Activated T-cell treated with anti-CD3 and anti-CD28 coated beads, Interleukin-2, amount 50 U/mL, for 72 hours (primary cell): ENCODE measurements at regions not wholly inside any gene's neighbourhood (a gene's known extent, or its start where the extent isn't known, plus 50 kb on each side); places are given as distances from the start of the nearest gene placed in this dataset.

ENCODE experiments used
- ATAC-seq, 2 donors: fragments of 150-1000 bp; cut with Tn5 transposase; replicated peaks in 1 of 2; 2 replicates each; pipeline ENCODE4 v1.10.0; 2021; ENCODE audit warnings: moderate library complexity in 2 of 2, mild to moderate bottlenecking in 1 of 2
- DNase-seq, 2 donors: peaks; one replicate each; pipeline ENCODE4 v3.0.0; 2021 to 2022; ENCODE audit warnings: mixed read lengths in 1 of 2
- H3K27ac Mint-ChIP-seq: one replicate; pipeline ENCODE4 v1.8.0; 2022; ENCODE audit warnings: mild to moderate bottlenecking, moderate library complexity, mixed read lengths
- H3K27me3 Mint-ChIP-seq: one replicate; pipeline ENCODE4 v1.8.0; 2022; ENCODE audit warnings: low read depth, mixed read lengths
- H3K36me3 Mint-ChIP-seq, 2 donors: one replicate each; pipeline ENCODE4 v1.8.0; 2022; ENCODE audit warnings: mixed read lengths in 2 of 2, mild to moderate bottlenecking in 1 of 2; ENCODE audit not compliant: insufficient read depth in 2 of 2
- H3K4me1 Mint-ChIP-seq: one replicate; pipeline ENCODE4 v1.8.0; 2022; ENCODE audit warnings: low read depth, mixed read lengths
- H3K4me3 Mint-ChIP-seq, 2 donors: one replicate each; pipeline ENCODE4 v1.8.0; 2022; ENCODE audit warnings: mild to moderate bottlenecking in 2 of 2, mixed read lengths in 2 of 2, moderate library complexity in 2 of 2
- H3K9me3 Mint-ChIP-seq, 2 donors: one replicate each; pipeline ENCODE4 v1.8.0; 2022; ENCODE audit warnings: mixed read lengths in 2 of 2

- no peaks in the 10 kb centered on the region for H3K36me3 Mint-ChIP-seq
- H3K9me3 Mint-ChIP-seq: peaks cover 3% of the 10 kb centered on the region in 2 donors
- no peak overlapping the region for H3K27ac Mint-ChIP-seq
- DNase-seq (no peak), ATAC-seq (no peak)
- H3K27me3 Mint-ChIP-seq: no peaks in the 10 kb centered on the region
- no peaks in the 10 kb centered on the region for H3K4me1 Mint-ChIP-seq
- no peak overlapping the region for H3K4me3 Mint-ChIP-seq
These were observed 50.6 kb upstream of the L3MBTL4 start for GRCh38 chr18:6465281-6465680.

- Mint-ChIP-seq H3K9me3 (peaks cover 8 to 9% of the 10 kb centered on the region in 2 donors), H3K4me1 (no peaks in the 10 kb centered on the region), H3K4me3 (no peak overlapping the region), H3K27ac (no peak overlapping the region), H3K36me3 (peaks cover 4% of the 10 kb centered on the region in 2 donors), H3K27me3 (no peaks in the 10 kb centered on the region)
- DNase-seq (no peak), ATAC-seq (no peak)
These were observed 61.5 kb upstream of the L3MBTL4 start for GRCh38 chr18:6476190-6476589.

DNA sequence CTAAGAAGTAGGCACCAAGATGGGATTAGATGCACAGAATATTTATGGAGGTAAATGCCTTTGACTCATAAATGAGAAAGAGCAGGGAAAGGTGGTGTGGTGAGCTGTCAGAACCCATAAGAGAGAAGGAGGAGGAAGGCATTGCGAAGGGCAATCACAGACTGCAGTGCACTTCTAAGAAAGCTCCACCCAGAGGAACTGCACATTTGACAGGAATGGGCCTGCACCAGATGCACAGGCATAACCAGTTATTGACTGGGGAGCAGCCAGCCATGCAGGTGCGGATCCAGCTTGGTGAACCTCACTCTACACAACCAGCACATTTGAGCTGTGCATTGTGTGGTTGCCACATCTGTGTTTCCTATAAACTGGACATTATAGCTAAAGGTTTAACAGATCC is 62.2 kb upstream of the L3MBTL4 start:
- H3K27me3 Mint-ChIP-seq: no peaks in the 10 kb centered on the region
- ATAC-seq: no peak
- no peaks in the 10 kb centered on the region for H3K4me1 Mint-ChIP-seq

DNA sequence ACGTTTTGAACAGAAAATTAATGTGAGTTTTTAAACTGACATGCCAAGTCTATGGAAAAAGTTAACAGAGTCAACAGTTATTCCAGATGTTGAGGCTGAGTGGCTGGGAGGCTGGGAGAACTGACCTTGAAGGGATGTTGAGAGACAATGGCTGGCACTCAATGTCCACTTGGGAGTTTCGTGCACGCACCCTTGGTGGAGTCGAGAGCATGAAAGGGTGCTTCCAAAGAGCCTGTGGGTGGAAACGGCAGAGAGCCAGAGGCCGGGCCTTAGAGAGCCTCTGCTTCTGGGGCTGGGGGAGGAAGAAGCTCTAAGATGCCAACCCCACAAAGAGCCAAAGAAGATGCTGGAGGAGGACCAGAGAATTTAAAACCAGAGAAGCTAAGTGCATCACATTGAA is 63.4 kb upstream of the L3MBTL4 start:
- DNase-seq (no peak), ATAC-seq (no peak)
- Mint-ChIP-seq H3K4me3 (no peak overlapping the region), H3K36me3 (no peaks in the 10 kb centered on the region), H3K27me3 (no peaks in the 10 kb centered on the region), H3K27ac (no peak overlapping the region), H3K4me1 (no peaks in the 10 kb centered on the region), H3K9me3 (peaks cover 2% of the 10 kb centered on the region in 2 donors)

More for the DNA sequence above, 62.2 kb upstream of the L3MBTL4 start:
- no peak for DNase-seq
- Mint-ChIP-seq H3K9me3 (peaks cover 4 to 5% of the 10 kb centered on the region in 2 donors), H3K36me3 (no peaks in the 10 kb centered on the region), H3K27ac (no peak overlapping the region), H3K4me3 (no peak overlapping the region)

DNA sequence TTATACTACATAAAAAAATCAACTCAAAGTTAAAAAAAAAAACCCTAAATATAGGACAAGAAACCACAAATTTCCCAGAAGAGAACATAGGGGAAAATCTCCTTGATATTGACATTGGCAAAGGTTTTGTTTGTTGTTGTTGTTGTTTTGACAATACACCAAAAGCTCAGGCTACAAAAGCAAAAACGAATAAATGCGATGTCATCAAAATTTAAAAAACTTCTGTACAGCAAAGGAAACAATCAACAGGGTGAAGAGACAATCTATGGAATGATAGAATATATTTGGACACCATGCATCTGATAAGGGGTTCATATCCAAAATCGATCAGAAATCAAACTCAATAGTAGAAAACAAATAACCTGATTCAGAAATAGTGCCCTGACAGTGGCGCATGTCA is 65.0 kb upstream of the L3MBTL4 start:
- no peaks in the 10 kb centered on the region for H3K36me3 Mint-ChIP-seq
- H3K4me3 Mint-ChIP-seq: no peak overlapping the region
- ATAC-seq: no peak
- no peak for DNase-seq
- no peaks in the 10 kb centered on the region for H3K27me3 Mint-ChIP-seq
- peaks cover 2 to 6% of the 10 kb centered on the region in 2 donors for H3K9me3 Mint-ChIP-seq
- H3K4me1 Mint-ChIP-seq: no peaks in the 10 kb centered on the region
- no peak overlapping the region for H3K27ac Mint-ChIP-seq

GRCh38 chr18:6482198-6482977 is 67.7 kb upstream of the L3MBTL4 start:
- ATAC-seq (no peak), DNase-seq (peak; percentile 1 to 5)
- peaks cover 2 to 4% of the 10 kb centered on the region in 2 donors for H3K9me3 Mint-ChIP-seq
- H3K4me3 Mint-ChIP-seq: no peak overlapping the region
- no peak overlapping the region for H3K27ac Mint-ChIP-seq
- no peaks in the 10 kb centered on the region for H3K36me3 Mint-ChIP-seq
- H3K27me3 Mint-ChIP-seq: no peaks in the 10 kb centered on the region
- H3K4me1 Mint-ChIP-seq: no peaks in the 10 kb centered on the region

- no peak overlapping the region for H3K27ac Mint-ChIP-seq
- H3K27me3 Mint-ChIP-seq: no peaks in the 10 kb centered on the region
- H3K36me3 Mint-ChIP-seq: no peaks in the 10 kb centered on the region
- ATAC-seq: no peak
- peaks cover 0 to 4% of the 10 kb centered on the region in 2 donors for H3K9me3 Mint-ChIP-seq
- H3K4me3 Mint-ChIP-seq: no peak overlapping the region
- H3K4me1 Mint-ChIP-seq: no peaks in the 10 kb centered on the region
- no peak for DNase-seq
These were observed 69.9 kb upstream of the L3MBTL4 start for GRCh38 chr18:6484659-6485058.

DNA sequence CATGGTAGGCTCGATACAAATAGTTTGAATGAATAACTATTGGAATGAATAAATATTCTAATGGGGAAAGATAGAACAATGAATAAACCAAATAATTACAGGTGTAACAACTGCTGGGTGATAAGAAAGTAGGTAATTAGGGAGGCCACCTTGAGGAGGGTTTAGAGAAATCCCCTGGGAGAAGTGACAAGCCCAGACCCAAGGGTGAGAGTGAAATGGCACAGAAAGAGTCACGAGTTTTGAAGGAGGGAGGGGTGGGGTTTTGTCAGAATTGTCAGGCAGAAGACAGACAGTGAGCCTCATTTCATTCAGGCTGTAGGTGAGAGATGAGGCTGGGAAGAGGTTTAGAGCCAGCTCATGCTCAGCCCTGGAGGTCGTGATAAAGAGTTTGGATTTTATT is 71.6 kb upstream of the L3MBTL4 start:
- no peak for DNase-seq
- Mint-ChIP-seq H3K9me3 (peaks cover 0 to 4% of the 10 kb centered on the region in 2 donors), H3K27me3 (no peaks in the 10 kb centered on the region), H3K27ac (no peak overlapping the region), H3K4me3 (no peak overlapping the region), H3K36me3 (no peaks in the 10 kb centered on the region), H3K4me1 (no peaks in the 10 kb centered on the region)
- ATAC-seq: no peak

- Mint-ChIP-seq H3K36me3 (no peaks in the 10 kb centered on the region), H3K27me3 (no peaks in the 10 kb centered on the region), H3K27ac (no peak overlapping the region), H3K9me3 (peaks cover 0 to 4% of the 10 kb centered on the region in 2 donors), H3K4me3 (no peak overlapping the region), H3K4me1 (no peaks in the 10 kb centered on the region)
- no peak for DNase-seq
- no peak for ATAC-seq
These were observed 72.2 kb upstream of the L3MBTL4 start for GRCh38 chr18:6486764-6487426.

- Mint-ChIP-seq H3K9me3 (peaks cover 0 to 4% of the 10 kb centered on the region in 2 donors), H3K27me3 (no peaks in the 10 kb centered on the region), H3K36me3 (no peaks in the 10 kb centered on the region), H3K4me1 (no peaks in the 10 kb centered on the region), H3K27ac (no peak overlapping the region), H3K4me3 (no peak overlapping the region)
- ATAC-seq (no peak), DNase-seq (no peak)
These were observed 73.3 kb upstream of the L3MBTL4 start for GRCh38 chr18:6487968-6488367.

- Mint-ChIP-seq H3K36me3 (no peaks in the 10 kb centered on the region), H3K27ac (no peak overlapping the region), H3K4me3 (no peak overlapping the region), H3K27me3 (no peaks in the 10 kb centered on the region), H3K4me1 (no peaks in the 10 kb centered on the region), H3K9me3 (peaks cover 0 to under 1% of the 10 kb centered on the region in 2 donors)
- ATAC-seq: no peak
- DNase-seq: no peak
These were observed 74.2 kb upstream of the L3MBTL4 start for GRCh38 chr18:6488956-6489355.

DNA sequence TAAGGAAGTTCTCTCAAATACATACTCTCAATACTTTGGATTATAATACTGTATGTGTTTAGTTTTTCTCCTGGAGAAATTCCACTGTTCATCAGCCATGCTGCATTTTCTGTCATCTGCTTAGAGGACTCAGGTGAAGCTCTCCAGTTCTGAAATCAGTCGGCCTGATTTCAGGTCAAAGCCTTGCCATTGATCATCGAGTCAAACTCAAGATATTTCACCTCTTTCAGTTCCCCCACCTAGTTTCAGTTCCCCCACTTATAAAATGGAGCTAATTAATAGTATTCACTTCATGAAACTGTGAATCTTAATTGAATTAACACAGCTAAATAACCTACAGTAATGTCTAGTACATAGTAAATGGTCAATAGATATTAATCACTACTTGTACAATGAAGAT is 75.3 kb upstream of the L3MBTL4 start:
- DNase-seq: no peak
- Mint-ChIP-seq H3K4me1 (no peaks in the 10 kb centered on the region), H3K4me3 (no peak overlapping the region), H3K9me3 (peaks cover 0 to 2% of the 10 kb centered on the region in 2 donors), H3K36me3 (no peaks in the 10 kb centered on the region), H3K27me3 (no peaks in the 10 kb centered on the region), H3K27ac (no peak overlapping the region)
- ATAC-seq: no peak

- ATAC-seq (no peak), DNase-seq (no peak)
- H3K36me3 Mint-ChIP-seq: no peaks in the 10 kb centered on the region
- H3K9me3 Mint-ChIP-seq: peaks cover 0 to 2% of the 10 kb centered on the region in 2 donors
- H3K27me3 Mint-ChIP-seq: no peaks in the 10 kb centered on the region
- no peak overlapping the region for H3K27ac Mint-ChIP-seq
- H3K4me1 Mint-ChIP-seq: no peaks in the 10 kb centered on the region
- no peak overlapping the region for H3K4me3 Mint-ChIP-seq
These were observed 78.5 kb upstream of the L3MBTL4 start for GRCh38 chr18:6493194-6493593.
